H9 (cell line): ENCODE measurements at regions not wholly inside any gene's neighbourhood (a gene's known extent, or its start where the extent isn't known, plus 50 kb on each side); places are given as distances from the start of the nearest gene placed in this dataset.

Experiments
- DNase-seq: peaks from one replicate; pipeline ENCODE4 v3.0.0-alpha.2; 2017
- H2AFZ ChIP-seq: one replicate; pipeline ENCODE4 v1.6.1; 2013; ENCODE audit warnings: mild to moderate bottlenecking, low read length, control low read depth, moderate library complexity
- H2AK5ac ChIP-seq: 2 replicates; pipeline ENCODE4 v1.6.1; 2013; ENCODE audit warnings: low read length, control low read depth, mixed read lengths; ENCODE audit not compliant: insufficient read length
- H2BK120ac ChIP-seq: one replicate; pipeline ENCODE4 v1.6.1; 2013; ENCODE audit warnings: low read depth, mild to moderate bottlenecking, low read length, control low read depth, inconsistent platforms; ENCODE audit not compliant: poor library complexity, severe bottlenecking
- H2BK12ac ChIP-seq: 2 replicates; pipeline ENCODE4 v1.6.1; 2013; ENCODE audit warnings: low read length, control low read depth, mixed read lengths, low read depth; ENCODE audit not compliant: insufficient read length
- H2BK15ac ChIP-seq: 2 replicates; pipeline ENCODE4 v1.6.1; 2013; ENCODE audit warnings: low read depth, low read length, control low read depth
- H2BK20ac ChIP-seq: one replicate; pipeline ENCODE4 v1.6.1; 2013; ENCODE audit warnings: low read depth, mild to moderate bottlenecking, low read length, control low read depth, inconsistent platforms; ENCODE audit not compliant: poor library complexity, severe bottlenecking
- H2BK5ac ChIP-seq: 2 replicates; pipeline ENCODE4 v1.6.1; 2013; ENCODE audit warnings: low read length, control low read depth, mixed read lengths; ENCODE audit not compliant: insufficient read length
- H3K14ac ChIP-seq: 2 replicates; pipeline ENCODE4 v1.6.1; 2013; ENCODE audit warnings: low read length, control low read depth; ENCODE audit not compliant: insufficient read depth
- H3K18ac ChIP-seq: 2 replicates; pipeline ENCODE4 v1.6.1; 2013; ENCODE audit warnings: low read depth, mild to moderate bottlenecking, mixed read lengths, low read length, control low read depth; ENCODE audit not compliant: insufficient read length
- H3K23ac ChIP-seq: 2 replicates; pipeline ENCODE4 v1.6.1; 2013; ENCODE audit warnings: low read length, control low read depth, mixed read lengths, low read depth; ENCODE audit not compliant: insufficient read length
- H3K23me2 ChIP-seq: 2 replicates; pipeline ENCODE4 v1.6.1; 2013; ENCODE audit warnings: low read depth, mild to moderate bottlenecking, mixed read lengths, low read length, control low read depth; ENCODE audit not compliant: insufficient read length, poor library complexity, severe bottlenecking
- H3K27ac ChIP-seq: 2 replicates; pipeline ENCODE4 v1.5.1; 2013; ENCODE audit warnings: low read length, control low read depth, mixed read lengths, low read depth; ENCODE audit not compliant: insufficient read length
- H3K27me3 ChIP-seq: 2 replicates; pipeline ENCODE4 v1.6.1; 2013; ENCODE audit warnings: low read length, control low read depth, inconsistent platforms; ENCODE audit not compliant: insufficient read depth
- H3K4ac ChIP-seq: 2 replicates; pipeline ENCODE4 v1.6.1; 2013; ENCODE audit warnings: low read depth, mild to moderate bottlenecking, control low read depth, inconsistent platforms, low read length, moderate library complexity
- H3K4me1 ChIP-seq: 2 replicates; pipeline ENCODE4 v1.6.1; 2013; ENCODE audit warnings: low read length, control low read depth, inconsistent platforms; ENCODE audit not compliant: insufficient read depth
- H3K4me2 ChIP-seq: 2 replicates; pipeline ENCODE4 v1.6.1; 2013; ENCODE audit warnings: low read length, control low read depth, mixed read lengths; ENCODE audit not compliant: insufficient read length, insufficient read depth
- H3K56ac ChIP-seq: 2 replicates; pipeline ENCODE4 v1.6.1; 2013; ENCODE audit warnings: low read depth, mild to moderate bottlenecking, mixed read lengths, low read length, control low read depth; ENCODE audit not compliant: insufficient read length
- H3K79me1 ChIP-seq: 2 replicates; pipeline ENCODE4 v1.6.1; 2013; ENCODE audit warnings: low read depth, mild to moderate bottlenecking, moderate library complexity, low read length, control low read depth, inconsistent platforms; ENCODE audit not compliant: insufficient read depth, poor library complexity, severe bottlenecking
- H3K79me2 ChIP-seq: 2 replicates; pipeline ENCODE4 v1.6.1; 2013; ENCODE audit warnings: low read length, control low read depth, inconsistent platforms; ENCODE audit not compliant: insufficient read depth
- H3K9ac ChIP-seq: 2 replicates; pipeline ENCODE4 v1.6.1; 2013; ENCODE audit warnings: low read length, control low read depth, mixed read lengths; ENCODE audit not compliant: insufficient read length; ENCODE audit errors: extremely low read depth
- H3K9me3 ChIP-seq: one replicate; pipeline ENCODE4 v1.6.1; 2013; ENCODE audit warnings: low read depth, low read length, inconsistent platforms; ENCODE audit not compliant: control insufficient read depth
- H3T11ph ChIP-seq: one replicate; pipeline ENCODE4 v1.6.1; 2013; ENCODE audit warnings: mild to moderate bottlenecking, low read length, control low read depth, inconsistent platforms
- H4K20me1 ChIP-seq: one replicate; pipeline ENCODE4 v1.6.1; 2013; ENCODE audit not compliant: control insufficient read depth, insufficient read length, insufficient read depth
- H4K5ac ChIP-seq: 2 replicates; pipeline ENCODE4 v1.6.1; 2013; ENCODE audit warnings: low read depth, mild to moderate bottlenecking, mixed read lengths, low read length, control low read depth; ENCODE audit not compliant: insufficient read length
- H4K8ac ChIP-seq: replicated peaks from 2 replicates; pipeline ENCODE4 v1.6.1; 2013; ENCODE audit warnings: low read length, control low read depth, mixed read lengths, low read depth; ENCODE audit not compliant: insufficient read length
- H4K91ac ChIP-seq: 2 replicates; pipeline ENCODE4 v1.6.1; 2013; ENCODE audit warnings: low read depth, mild to moderate bottlenecking, moderate library complexity, mixed read lengths, low read length, control low read depth; ENCODE audit not compliant: insufficient read length
- H3K27ac Mint-ChIP-seq, 3 experiments: 2 replicates in 2 of 3; 3 replicates in 1 of 3; pipeline ENCODE4 v1.8.0; 2020 to 2021; ENCODE audit warnings: mixed read lengths in 3 of 3, mild to moderate bottlenecking in 1 of 3, moderate library complexity in 1 of 3
- H3K27me3 Mint-ChIP-seq: 2 replicates; pipeline ENCODE4 v1.8.0; 2021; ENCODE audit warnings: low read depth, mild to moderate bottlenecking, moderate library complexity, mixed read lengths
- H3K36me3 Mint-ChIP-seq, 3 experiments: 2 replicates in 2 of 3; 3 replicates in 1 of 3; pipeline ENCODE4 v1.8.0; 2020 to 2021; ENCODE audit warnings: low read depth in 3 of 3, mixed read lengths in 3 of 3; ENCODE audit not compliant: insufficient read depth in 1 of 3
- H3K4me1 Mint-ChIP-seq, 2 experiments: 2 replicates each; pipeline ENCODE4 v1.8.0; 2020; ENCODE audit warnings: mixed read lengths in 2 of 2
- H3K4me3 Mint-ChIP-seq, 2 experiments: 2 replicates in 1 of 2; 3 replicates in 1 of 2; pipeline ENCODE4 v1.8.0; 2020 to 2021; ENCODE audit warnings: mild to moderate bottlenecking in 2 of 2, mixed read lengths in 2 of 2, moderate library complexity in 1 of 2
- H3K9me3 Mint-ChIP-seq, 2 experiments: 2 replicates in 1 of 2; 3 replicates in 1 of 2; pipeline ENCODE4 v1.8.0; 2020; ENCODE audit warnings: mild to moderate bottlenecking in 2 of 2, mixed read lengths in 2 of 2, moderate library complexity in 1 of 2
- WGBS: extraction: QIAGEN DNeasy Blood & Tissue Kit; methylation state at CpG from one replicate; pipeline ENCODE4 v1.1.7; 2013; ENCODE audit warnings: missing lambda C conversion rate, low lambda C conversion rate, mixed read lengths; ENCODE audit not compliant: insufficient read length; ENCODE audit errors: extremely low coverage; 5-methylcytosine and 5-hydroxymethylcytosine counted together
- TF ChIP-seq, protein P1 (sequence below): fragments of 200-600 bp; sonication (generic); conservative IDR thresholded peaks from 3 replicates; pipeline ENCODE4 v1.8.0; 2021; ENCODE audit warnings: antibody characterized with exemption, mild to moderate bottlenecking

DNA sequence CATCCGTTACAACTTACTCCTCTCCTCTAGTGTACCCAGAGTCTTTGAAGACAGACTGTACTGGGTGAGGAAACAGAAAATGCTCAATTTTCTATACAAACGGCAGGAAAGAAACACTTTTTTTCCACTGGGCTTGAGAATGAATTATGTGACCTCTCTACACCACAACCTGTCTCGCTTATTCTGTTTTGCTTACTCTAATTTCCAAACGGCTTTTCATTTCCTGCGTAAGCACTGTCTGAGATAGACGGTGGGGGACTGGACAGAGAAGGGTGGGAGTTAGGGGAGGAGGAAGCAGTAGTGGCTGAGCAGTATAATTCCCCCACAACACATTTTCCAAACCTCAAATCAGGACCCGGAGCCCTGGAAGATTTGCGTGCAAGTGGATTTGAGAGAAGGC is 191.4 kb upstream of the SDK2 start:
- Histone ChIP-seq H3K56ac (no peak overlapping the region), H3K4me2 (no peak overlapping the region), H3K9ac (no peak overlapping the region), H3K27ac (no peak overlapping the region), H2AFZ (no peak overlapping the region), H2AK5ac (no peak overlapping the region), H3K4me1 (no peaks in the 10 kb centered on the region; the same call in 1 of the 2 replicates), H2BK20ac (no peak overlapping the region), H2BK12ac (no peak overlapping the region), H3K23me2 (no peaks in the 10 kb centered on the region), H3K27me3 (no peaks in the 10 kb centered on the region), H3K79me1 (no peaks in the 10 kb centered on the region), H3K79me2 (no peaks in the 10 kb centered on the region), H4K8ac (no peak overlapping the region), H3K23ac (no peak overlapping the region), H3T11ph (no peak overlapping the region), H2BK15ac (no peak overlapping the region), H2BK5ac (no peak overlapping the region), H4K91ac (no peak overlapping the region), H4K20me1 (no peaks in the 10 kb centered on the region), H4K5ac (no peak overlapping the region), H3K14ac (no peak overlapping the region), H3K4ac (no peak overlapping the region), H3K9me3 (no peaks in the 10 kb centered on the region), H2BK120ac (no peak overlapping the region), H3K18ac (no peak overlapping the region)
- TF ChIP-seq, protein P1, sequence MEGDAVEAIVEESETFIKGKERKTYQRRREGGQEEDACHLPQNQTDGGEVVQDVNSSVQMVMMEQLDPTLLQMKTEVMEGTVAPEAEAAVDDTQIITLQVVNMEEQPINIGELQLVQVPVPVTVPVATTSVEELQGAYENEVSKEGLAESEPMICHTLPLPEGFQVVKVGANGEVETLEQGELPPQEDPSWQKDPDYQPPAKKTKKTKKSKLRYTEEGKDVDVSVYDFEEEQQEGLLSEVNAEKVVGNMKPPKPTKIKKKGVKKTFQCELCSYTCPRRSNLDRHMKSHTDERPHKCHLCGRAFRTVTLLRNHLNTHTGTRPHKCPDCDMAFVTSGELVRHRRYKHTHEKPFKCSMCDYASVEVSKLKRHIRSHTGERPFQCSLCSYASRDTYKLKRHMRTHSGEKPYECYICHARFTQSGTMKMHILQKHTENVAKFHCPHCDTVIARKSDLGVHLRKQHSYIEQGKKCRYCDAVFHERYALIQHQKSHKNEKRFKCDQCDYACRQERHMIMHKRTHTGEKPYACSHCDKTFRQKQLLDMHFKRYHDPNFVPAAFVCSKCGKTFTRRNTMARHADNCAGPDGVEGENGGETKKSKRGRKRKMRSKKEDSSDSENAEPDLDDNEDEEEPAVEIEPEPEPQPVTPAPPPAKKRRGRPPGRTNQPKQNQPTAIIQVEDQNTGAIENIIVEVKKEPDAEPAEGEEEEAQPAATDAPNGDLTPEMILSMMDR, result no peak
- Mint-ChIP-seq H3K4me1 (peaks cover 4 to 9% of the 10 kb centered on the region in 2 experiments; a peak in 3 of 4 replicates), H3K27ac (no peak overlapping the region), H3K36me3 (peaks cover 0 to 8% (median 3%) of the 10 kb centered on the region in 3 experiments; a peak in 4 of 7 replicates), H3K9me3 (peaks cover 4 to 8% of the 10 kb centered on the region in 2 experiments; a peak in 3 of 5 replicates), H3K4me3 (no peak overlapping the region), H3K27me3 (peaks cover 61% of the 10 kb centered on the region)
- no CpG with 5 or more reads among the region's 8 CpGs for whole genome bisulfite sequencing
- DNase-seq, result no peak
